Activated T-cell treated with anti-CD3 and anti-CD28 coated beads for 4 hours (primary cell): ENCODE measurements at regions not wholly inside any gene's neighbourhood (a gene's known extent, or its start where the extent isn't known, plus 50 kb on each side); places are given as distances from the start of the nearest gene placed in this dataset.
"Not testable (repeated sequence)": the region's sequence is repeated elsewhere in the genome, so short reads cannot be mapped to it uniquely, and the experiment has no call there.

Source experiments
- DNase-seq: peaks from one replicate; pipeline ENCODE4 v3.0.0-alpha.2; 2020

DNA sequence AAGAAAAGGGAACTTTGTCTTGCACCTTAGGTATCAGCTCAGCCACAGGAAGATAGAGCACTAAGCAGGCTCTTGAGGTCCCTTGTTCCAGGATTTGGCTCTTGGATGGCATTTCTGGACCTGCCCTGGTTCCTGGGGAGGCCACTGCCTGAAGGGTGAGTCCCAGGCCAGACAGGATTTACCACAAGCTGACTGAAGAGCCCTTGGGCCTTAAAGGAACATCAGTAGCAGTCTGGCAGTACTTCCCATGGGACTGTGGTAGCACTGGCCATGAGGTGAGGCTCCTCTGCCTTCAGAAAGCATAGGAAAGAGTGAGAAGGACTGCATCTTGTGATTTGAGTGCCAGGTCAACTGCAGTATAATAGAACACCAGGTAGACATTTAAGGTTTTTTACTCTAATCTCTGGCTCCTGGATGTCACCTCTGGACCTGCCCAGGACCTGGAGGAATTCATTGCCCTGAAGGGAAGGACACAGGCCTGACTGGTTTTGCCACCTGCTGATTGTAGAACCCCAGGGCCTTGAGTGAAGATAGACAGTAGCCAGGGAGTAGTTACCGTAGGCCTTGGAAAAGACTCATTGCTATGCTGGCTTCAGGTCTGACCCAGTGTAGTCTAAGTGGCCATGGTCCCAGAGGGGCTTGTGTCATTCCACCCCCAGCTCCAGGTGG is 154.4 kb upstream of the CREB1 start:
- no peak for DNase-seq

DNA sequence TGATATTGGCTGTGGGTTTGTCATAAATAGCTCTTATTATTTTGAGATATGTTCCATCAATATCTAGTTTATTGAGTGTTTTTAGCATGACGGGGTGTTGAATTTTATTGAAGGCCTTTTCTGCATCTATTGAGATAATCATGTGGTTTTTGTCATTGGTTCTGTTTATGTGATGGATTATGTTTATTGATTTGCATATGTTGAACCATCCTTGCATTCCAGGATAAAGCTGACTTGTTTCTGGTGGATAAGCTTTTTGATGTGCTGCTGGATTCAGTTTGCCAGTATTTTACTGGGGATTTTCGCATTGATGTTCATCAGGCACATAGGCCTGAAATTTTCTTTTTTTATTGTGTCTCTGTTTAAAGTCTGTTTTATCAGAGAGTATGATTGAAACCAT is 151.1 kb upstream of the CREB1 start:
- DNase-seq, result not testable (repeated sequence)

DNA sequence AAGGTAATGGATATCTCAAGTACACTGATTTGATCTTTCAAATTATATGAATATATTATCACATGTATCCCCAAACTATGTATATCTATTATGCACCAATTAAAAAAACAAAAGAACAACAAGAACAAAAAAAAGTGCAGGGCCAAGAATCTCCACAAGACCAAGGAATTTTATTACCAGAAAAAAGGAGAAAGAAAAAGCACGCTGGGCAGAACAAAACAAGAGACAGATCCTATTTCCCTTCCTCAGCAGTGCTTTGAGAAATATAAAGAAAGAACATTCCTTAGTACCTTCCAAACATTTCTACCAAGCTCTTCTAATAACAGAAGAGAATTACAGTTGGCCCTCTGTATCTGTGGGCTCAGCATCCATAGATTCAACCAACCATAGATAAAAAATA is 144.7 kb upstream of the CREB1 start:
- no peak for DNase-seq

DNA sequence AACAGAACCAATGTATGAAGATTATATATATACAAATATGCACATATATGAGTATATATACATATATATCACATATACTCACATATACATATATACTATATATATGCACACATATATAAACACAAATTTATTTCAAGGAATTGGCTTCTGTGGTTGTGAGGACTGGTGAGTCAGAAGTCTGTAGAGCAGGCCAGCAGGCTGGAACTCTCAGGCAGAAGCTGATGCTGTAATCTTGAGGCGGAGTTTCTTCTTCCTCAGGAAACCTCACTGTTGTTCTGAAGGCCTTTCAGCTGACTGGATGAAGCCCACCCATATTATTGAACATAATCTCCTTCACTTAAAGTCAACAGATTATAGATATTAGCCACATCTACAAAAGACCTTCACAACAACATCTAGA is 143.9 kb upstream of the CREB1 start:
- DNase-seq, result no peak

DNA sequence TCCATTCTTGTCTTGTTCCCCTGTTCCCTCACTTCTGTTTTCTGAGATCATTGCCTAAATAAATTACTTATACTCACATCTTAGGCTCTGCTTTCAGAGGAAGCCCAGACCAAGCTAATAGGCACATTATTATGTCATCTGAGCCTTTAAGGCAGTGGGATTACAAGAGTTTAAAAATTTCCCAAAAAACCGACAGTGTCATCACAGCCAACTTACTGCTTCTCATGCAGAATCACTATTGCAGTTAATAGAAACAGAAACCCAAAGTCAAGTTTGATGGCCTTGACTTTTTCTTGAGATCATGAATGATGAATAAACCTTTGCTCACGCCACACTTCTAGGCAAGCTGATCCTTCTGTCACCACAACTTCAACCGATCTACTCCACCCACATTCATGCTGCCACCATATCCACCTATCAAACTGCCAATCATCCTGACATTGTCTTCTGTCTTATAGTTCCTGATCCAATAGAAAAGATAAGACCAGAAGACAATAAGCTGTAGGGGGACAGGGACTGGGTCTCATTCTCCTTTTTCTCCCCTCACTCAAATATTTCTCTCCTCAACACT is 142.7 kb upstream of the CREB1 start:
- no peak for DNase-seq

DNA sequence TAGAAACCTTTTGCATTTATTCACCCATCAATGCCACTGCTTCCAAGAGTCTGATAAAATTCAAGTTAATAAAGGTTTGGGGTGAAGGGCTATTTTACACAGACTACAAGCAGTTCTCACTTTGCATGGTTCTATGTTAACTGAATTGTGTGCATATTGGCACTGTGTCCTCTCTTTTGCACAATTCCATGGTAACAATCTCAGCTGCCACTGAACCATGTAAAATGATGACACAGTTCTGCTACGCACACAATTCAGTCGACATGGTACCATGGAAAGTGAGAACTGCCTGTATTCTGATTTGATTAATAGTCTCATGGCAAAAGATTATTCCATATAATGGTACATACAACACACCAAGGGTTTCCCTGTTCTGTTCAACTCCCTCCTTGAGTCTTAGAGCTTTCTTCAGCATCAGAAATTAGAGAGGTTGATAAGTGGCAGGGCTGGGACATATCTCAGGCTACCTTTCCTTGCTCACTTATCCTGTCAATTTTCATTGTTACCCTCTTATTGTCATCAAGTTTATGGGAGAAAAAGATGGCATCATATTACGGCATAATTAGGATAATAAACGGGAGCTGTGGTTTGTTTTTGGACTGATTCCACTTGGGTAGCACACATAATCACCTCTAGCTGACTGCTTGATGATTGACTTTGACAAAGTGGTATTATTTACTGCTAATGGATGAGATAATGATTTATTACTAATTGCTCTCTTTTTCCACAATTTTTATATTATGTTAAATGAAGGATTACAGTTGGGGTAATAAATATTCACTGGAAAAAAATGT is 139.3 kb upstream of the CREB1 start:
- no peak for DNase-seq

DNA sequence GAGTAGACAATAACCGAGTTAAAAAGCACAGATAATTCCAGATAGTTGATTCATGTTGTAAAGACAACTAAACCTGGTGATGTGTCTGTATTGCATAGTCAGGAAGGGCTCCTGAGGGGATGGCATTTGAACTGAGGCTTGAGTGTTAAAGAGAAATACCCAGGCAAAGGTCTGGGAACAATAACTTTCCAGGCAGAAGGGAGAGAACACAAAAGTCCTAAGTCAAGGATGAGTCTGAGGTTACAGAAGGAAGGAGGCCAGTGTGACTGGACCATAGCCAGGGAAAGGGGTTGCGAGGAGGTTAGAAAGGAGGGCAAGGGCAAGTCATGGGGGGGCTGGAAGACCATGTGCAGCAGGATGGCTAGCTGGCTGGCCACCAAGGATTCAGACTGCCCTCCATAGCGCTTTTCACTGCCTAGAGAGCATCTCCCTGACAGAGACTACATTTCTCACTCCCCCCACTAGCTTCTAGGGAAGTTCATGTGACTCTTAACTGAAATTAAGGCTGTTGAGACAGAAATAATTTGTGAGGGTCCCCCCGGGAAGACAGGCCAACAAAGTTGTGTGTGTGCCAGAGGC is 135.5 kb upstream of the CREB1 start:
- no peak for DNase-seq

DNA sequence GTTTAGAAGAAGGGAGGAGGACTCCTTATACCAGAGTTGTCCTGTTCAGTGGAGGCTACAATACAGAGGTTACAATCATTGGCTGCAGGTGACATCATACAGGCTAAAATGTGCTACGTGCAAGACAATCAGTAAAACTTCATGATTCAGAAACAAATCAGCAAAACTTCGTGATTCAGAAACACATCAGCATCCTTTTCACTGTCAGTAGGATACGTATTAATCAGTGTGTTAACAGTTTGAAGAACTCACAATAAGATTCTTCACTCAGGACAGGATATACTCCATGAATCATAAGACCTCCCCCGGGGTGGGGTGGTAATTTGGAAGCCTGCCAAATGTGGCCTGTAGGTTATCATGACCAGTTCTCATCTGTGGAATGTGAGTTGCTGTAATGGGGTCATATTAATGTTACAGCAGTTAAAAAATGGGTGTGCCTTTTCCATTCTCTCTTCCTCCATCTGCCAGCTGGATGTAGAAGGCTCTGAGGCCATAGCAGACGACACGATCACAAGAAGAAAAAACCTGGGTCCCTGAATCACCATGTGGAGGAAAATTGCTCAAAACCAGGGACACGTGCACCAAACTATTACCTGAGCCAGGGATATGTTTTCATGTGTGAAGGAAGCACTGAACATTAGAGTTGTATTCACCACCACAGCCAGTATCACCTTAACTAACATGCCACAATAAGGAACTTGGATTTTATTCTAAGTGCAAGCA is 134.8 kb upstream of the CREB1 start:
- no peak for DNase-seq

DNA sequence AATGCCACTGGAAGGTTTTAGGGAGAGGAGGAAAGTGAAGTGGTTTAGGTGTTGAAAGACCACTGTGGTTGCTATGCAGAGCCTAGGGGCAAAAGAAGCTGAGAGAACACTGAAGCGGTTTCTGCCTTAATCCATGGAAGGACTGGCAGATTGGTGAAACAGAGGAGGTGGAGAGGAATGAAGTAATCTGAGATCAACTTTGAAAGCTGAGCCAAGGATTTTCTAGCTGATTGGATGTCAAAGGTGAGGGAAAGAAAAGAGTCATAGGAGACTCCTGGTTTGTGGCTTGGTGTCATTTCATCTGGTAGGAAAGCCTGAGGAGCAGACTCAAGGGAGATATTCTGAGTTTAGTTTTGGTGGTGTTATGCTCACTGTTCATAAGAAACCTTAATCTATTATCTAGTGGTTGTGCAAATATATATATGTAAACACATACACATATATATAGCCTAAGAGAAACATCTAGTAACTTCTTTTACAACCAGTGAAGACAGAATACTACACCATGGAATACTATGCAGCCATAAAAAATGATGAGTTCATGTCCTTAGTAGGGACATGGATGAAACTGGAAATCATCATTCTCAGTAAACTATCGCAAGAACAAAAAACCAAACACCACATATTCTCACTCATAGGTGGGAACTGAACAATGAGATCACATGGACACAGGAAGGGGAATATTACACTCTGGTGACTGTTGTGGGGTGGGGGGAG is 134.1 kb upstream of the CREB1 start:
- DNase-seq, result no peak

DNA sequence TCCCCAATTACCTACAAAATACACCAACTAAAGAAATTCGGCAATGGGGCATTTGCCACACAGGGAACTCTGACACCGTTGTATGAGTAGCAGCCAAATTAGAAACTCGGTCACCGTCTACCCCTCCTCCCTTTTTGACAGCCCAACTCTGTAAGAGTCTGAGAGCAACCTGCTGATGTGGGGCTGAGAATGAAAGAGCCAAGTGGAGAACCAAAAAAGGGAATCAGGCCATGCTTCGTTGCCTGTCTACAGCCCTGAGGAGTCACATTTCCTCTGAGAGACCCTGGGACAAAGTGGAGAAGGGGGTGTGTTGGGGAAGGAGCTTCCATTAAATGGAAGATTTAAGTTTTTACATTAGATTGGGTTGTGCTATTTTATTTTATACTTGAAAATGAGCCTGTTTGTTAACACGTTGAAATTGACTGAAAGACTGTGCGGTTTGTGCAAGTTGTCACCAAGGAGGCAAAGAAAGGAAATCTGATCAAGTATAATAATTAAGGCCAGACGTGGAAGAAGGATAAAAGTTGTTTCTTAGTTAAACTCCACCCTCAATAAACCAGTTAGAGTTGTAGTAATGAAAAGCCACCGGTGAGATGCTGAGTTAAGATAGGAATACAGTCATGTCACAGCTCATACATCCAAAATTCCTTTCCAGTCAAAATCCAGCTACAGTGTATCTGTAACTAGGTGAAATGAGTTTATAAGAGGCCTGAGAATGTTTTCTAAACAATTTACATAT is 131.7 kb upstream of the CREB1 start:
- DNase-seq, result no peak

DNA sequence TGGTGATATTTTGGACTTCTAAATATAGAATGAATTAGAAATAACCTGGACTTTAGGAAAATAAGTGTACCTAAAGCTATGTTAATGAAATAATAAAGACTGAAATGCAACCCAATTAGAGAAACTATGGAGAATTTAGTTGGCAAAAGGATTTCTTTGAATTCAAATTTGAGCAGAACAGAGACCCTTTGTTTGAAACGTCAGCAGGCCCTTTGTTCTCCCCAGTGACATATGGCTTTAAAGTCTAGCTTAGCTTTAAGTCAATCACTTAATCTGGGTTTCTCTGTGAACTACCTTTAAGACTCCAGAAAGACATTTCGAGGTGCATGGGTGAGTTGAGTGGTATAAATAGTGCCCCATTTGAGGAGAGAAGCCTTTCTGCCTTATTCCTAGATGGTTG is 130.5 kb upstream of the CREB1 start:
- no peak for DNase-seq

DNA sequence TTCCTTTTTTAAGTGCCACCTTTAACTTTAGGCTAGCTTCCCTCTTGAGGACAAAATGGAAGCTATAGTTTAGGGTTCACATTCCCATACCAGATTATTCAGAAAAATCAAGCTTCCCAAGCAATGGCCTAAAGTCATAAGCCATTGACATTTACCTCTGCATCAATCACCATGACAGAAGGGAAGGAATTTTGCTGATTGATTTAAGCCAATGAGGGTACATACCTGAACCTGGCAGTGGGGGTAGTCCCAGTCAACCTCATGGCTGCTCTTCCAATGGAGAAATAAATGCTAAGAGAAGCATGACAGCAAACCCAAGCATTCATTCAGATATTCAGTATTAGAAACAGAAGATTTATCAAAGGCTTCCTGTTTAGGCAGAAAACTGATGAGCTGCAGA is 128.4 kb upstream of the CREB1 start:
- DNase-seq, result no peak

DNA sequence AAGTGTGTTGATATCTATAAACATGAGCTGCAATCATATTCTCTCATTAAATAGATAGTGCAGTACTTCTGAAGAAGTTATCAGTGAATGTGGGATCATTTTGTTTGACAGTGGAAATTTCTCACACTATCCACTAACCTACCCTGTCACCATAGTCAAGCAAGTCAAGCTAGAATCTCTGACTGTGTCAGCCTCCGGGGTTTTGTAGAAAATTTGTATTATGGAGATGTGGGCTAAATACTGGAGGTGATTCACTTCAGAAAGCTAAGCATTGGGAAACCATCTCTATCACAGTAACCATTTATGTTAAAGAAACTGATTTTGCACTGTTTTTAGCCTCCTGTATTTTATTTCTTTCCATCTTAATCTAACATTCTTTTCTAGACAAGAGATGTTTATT is 126.6 kb upstream of the CREB1 start:
- DNase-seq, result no peak

DNA sequence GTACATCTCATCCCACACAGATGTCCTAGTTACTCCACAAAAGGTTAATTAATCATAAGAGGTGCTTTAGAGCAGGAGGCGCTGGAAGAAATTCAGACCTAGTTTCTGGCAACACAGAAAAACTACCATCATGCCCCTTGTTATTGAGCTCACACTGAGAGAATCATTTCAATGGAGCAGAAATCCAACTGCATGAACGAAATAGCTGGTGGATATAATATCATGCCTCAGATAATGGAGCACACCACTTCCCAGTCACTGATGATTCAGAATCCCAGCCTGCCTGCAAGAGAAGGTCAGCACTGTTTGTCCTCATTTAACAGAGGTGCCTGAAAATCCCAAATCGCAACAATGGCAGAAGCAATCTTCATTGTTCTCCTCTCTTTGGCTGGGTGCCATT is 125.8 kb upstream of the CREB1 start:
- no peak for DNase-seq

DNA sequence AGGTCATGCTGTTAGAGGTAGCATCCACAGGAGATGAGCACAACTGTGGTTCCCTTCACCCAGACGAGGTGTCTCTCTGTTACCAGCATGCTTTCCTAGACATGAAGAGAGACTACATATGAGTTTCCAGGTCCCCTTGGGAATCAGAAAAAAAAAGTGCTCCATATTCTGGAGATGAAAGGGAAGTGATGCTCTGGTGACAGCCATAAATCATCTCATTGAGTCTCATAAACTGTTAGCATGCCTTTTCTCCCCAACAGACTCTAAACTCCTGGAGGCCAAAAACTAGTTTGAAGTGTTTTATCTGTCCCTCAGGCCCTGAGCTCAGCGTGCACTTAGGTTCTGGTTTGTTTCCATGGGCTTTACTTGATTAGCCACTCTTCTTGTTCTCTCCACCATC is 124.6 kb upstream of the CREB1 start:
- no peak for DNase-seq

DNA sequence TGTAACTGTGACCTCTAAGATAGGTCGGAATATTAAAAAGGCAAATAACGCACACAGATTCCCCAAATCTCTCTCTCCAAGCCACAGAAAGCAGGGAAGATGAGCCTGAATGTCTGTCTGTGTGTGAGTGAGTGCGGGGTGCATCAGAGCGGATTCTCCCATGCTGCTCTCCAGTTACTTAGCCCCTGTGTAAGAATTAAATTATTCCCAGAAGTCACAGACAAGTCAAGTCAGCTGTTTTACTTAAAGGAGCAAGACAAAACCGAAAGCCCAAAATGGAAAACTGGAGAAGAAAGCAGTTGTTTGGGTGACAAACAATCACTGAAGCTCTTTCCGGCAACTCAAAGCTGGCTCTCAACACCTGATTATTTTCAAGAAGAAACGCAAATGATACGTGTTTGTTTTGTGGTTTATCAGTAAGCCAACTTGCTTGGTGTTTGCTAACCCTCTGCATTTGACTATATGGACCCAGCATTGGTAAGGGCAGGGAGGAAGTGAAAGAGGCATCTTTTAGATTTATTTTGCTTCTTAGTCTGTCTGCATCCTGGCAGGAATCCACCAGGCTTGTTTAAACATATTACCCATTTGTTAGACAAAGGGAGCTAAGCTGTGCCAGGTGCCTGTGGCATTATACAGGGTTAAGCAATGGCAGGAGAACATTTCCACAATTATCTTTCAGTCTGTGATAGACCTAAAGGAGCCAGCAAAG is 121.5 kb upstream of the CREB1 start:
- DNase-seq, result no peak

DNA sequence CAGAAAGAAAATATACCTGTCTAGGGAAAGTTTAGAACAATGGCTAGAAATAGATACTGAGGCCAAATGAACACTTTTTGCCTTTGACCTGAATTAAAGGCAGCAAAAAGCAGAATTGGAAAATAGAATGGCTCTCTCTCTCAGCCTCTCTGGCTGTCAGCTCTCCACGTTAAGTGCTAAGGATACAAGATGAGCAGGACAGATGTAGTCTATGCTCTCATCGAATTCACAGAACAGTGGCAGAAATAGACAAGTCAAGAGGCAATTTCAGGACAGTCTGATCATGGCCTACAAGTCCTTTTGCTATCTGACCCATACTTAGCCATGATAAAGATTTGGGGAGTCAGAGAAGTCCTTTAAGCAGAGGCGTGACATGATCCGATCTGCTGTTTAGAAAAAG is 120.2 kb upstream of the CREB1 start:
- no peak for DNase-seq

DNA sequence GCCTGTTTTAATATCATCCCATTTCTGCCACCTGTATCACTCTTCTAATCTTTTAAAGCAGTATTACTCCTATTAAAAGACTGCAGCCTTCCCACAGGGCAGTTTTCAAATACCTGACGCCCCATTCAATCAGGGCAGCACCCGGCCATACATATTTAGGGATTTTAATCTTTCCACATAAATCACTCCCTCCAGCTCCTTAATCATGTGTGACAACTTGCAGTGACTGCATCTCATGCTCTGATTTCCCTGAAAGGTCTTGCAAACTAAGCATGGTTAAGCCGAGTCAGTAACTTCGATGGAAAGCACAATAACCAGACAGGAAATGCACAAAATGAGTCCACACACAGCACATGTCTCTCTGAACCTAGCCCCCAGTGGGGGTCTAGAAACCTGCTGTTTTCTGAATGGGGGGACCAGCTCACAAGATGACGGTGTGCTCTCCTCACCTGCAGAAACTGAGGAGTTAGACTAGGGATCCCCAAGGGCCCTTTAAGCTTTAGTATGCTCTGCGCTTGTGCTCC is 116.9 kb upstream of the CREB1 start:
- DNase-seq, result no peak

DNA sequence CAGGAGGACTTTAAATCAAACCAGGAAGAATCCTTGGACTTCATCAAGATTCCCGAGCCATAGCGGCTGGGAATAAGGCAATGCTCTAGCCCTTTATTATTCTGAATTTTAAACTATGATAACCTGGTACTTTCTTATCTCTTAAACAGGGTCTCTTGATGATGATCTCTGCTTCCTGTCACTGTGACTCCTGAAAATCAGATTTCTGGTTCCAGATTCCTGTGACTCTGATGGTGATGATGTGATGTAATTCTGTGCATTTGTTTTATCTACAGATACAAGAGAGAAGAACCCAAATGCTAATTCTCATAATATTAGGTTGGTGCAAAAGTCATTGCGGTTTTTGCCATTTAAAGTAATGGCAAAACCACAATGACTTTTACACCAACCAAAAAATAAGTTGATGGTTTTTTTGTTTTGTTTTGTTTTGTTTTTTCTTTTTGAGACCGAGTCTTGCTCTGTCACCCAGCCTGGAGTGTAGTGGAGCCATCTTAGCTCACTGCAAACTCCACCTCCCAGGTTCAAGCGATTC is 116.3 kb upstream of the CREB1 start:
- DNase-seq, result no peak

DNA sequence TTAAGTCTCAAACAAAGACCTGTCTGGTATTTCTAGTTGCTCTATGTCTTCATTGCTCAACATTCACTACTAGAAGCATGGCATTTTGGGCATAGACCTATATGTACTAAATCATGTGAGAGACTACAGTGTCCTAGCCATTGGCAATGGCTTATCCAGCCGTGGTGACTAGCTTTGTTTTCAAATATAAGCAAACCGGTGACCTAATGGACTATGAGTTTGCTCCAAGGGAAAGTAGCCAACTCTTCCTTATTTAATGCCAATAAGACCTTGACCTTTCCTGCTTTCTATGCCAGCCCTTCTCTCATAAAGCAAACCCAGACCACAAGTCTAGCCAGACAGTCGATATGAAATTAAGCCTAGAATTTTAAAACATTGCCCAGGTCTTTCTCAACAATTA is 113.7 kb upstream of the CREB1 start:
- DNase-seq, result no peak

DNA sequence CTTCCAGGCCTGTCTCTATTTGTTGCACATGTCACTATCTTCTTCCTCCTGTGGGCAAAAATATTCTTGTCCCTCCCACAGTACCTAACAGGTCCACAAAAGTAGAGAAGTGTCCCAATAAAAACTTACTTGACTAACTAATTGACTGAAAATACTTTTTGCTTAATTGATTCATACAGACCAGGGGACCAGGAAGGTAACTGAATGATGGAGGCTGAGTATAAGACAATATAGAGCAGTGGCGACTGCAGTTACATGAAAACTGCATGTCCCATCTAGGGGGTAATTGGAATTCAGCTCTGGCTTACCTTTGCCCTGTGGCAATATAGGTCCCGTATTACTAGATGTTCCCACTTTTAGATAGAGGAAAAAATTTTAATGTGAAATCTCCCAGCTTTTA is 112.9 kb upstream of the CREB1 start:
- DNase-seq, result no peak
